ENCODE measurements at regions not wholly inside any gene's neighbourhood (a gene's known extent, or its start where the extent isn't known, plus 50 kb on each side); places are given as distances from the start of the nearest gene placed in this dataset.

- Histone ChIP-seq H3K9me3 (peaks cover 0 to 2% of the 10 kb centered on the region in 2 donors), H3K27ac (no peak overlapping the region), H3K27me3 (no peaks in the 10 kb centered on the region), H3K36me3 (no peaks in the 10 kb centered on the region), H3K4me3 (no peak overlapping the region), H3K4me1 (no peaks in the 10 kb centered on the region)
- no peak for DNase-seq
- intact Hi-C loops (cut with DNase I), result no loop called here
- no peak for TF ChIP-seq CTCF (IDR thresholded peaks at IDR 0.05)
- ATAC-seq, result no peak
Measured at GRCh38 chr6:126618639-126619343, 278.9 kb downstream of the CENPW start.

- ATAC-seq, result no peak
- H3K27me3 ChIP-seq, result no peaks in the 10 kb centered on the region
- H3K9me3 ChIP-seq, result no peaks in the 10 kb centered on the region
- DNase-seq, result no peak
- no peak overlapping the region for H3K4me3 ChIP-seq
- no peak overlapping the region for H3K27ac ChIP-seq
- H3K36me3 ChIP-seq, result no peaks in the 10 kb centered on the region
- no peak for TF ChIP-seq CTCF (IDR thresholded peaks at IDR 0.05)
- intact Hi-C loops (cut with DNase I), result no loop called here
- H3K4me1 ChIP-seq, result no peaks in the 10 kb centered on the region
Measured at GRCh38 chr6:126620719-126621118, 280.8 kb downstream of the CENPW start.

- peak; percentile 27 for ATAC-seq
- DNase-seq, result peak in 1 of 4 donors; percentile 27
- H3K27ac ChIP-seq, result no peak overlapping the region
- no peaks in the 10 kb centered on the region for H3K36me3 ChIP-seq
- no peak overlapping the region for H3K4me3 ChIP-seq
- TF ChIP-seq CTCF (IDR thresholded peaks at IDR 0.05), result no peak
- H3K27me3 ChIP-seq, result no peaks in the 10 kb centered on the region
- H3K9me3 ChIP-seq, result no peaks in the 10 kb centered on the region
- intact Hi-C loops (cut with DNase I), result no loop called here
- H3K4me1 ChIP-seq, result no peaks in the 10 kb centered on the region
Measured at GRCh38 chr6:126625019-126625418, 285.1 kb downstream of the CENPW start.

GRCh38 chr6:126628125-126628524 is 288.2 kb downstream of the CENPW start:
- ATAC-seq, result no peak
- no peak overlapping the region for H3K4me3 ChIP-seq
- no peak for DNase-seq

GRCh38 chr6:126631363-126631762 is 291.4 kb downstream of the CENPW start:
- H3K4me1 ChIP-seq, result no peaks in the 10 kb centered on the region
- H3K27ac ChIP-seq, result no peak overlapping the region
- no peak for TF ChIP-seq CTCF (IDR thresholded peaks at IDR 0.05)
- H3K9me3 ChIP-seq, result no peaks in the 10 kb centered on the region
- no peaks in the 10 kb centered on the region for H3K36me3 ChIP-seq
- intact Hi-C loops (cut with DNase I), result no loop called here
- H3K27me3 ChIP-seq, result no peaks in the 10 kb centered on the region
- H3K4me3 ChIP-seq, result no peak overlapping the region
- peak in 2 of 4 donors; percentile 37 to 46 for DNase-seq
- peak; percentile 49 for ATAC-seq

More at GRCh38 chr6:126628125-126628524, 288.2 kb downstream of the CENPW start:
- H3K36me3 ChIP-seq, result no peaks in the 10 kb centered on the region
- intact Hi-C loops (cut with DNase I), result no loop called here
- no peak for TF ChIP-seq CTCF (IDR thresholded peaks at IDR 0.05)
- no peaks in the 10 kb centered on the region for H3K4me1 ChIP-seq
- no peaks in the 10 kb centered on the region for H3K27me3 ChIP-seq
- no peaks in the 10 kb centered on the region for H3K9me3 ChIP-seq
- no peak overlapping the region for H3K27ac ChIP-seq
